ENCODE measurements at regions not wholly inside any gene's neighbourhood (a gene's known extent, or its start where the extent isn't known, plus 50 kb on each side); places are given as distances from the start of the nearest gene placed in this dataset.

- ATAC-seq (no peak), DNase-seq (no peak)
- Mint-ChIP-seq H3K27me3 (ENCODE audit: low read depth) (peaks cover 2% of the 10 kb centered on the region), H3K4me1 (ENCODE audit: low read depth) (no peaks in the 10 kb centered on the region), H3K4me3 (no peak overlapping the region), H3K9me3 (no peaks in the 10 kb centered on the region), H3K36me3 (ENCODE audit: insufficient read depth) (no peaks in the 10 kb centered on the region)
Observed at GRCh38 chr13:21831654-21832324, 160.9 kb downstream of the FGF9 start.

GRCh38 chr13:21833921-21834320 is 163.0 kb downstream of the FGF9 start:
- ATAC-seq = no peak

GRCh38 chr13:21834521-21834920 is 163.6 kb downstream of the FGF9 start:
- ATAC-seq (no peak), DNase-seq (no peak)
- Mint-ChIP-seq H3K9me3 (no peaks in the 10 kb centered on the region), H3K27me3 (ENCODE audit: low read depth) (peaks cover 5% of the 10 kb centered on the region), H3K4me1 (ENCODE audit: low read depth) (no peaks in the 10 kb centered on the region), H3K4me3 (no peak overlapping the region), H3K36me3 (ENCODE audit: insufficient read depth) (no peaks in the 10 kb centered on the region)

More at GRCh38 chr13:21833921-21834320, 163.0 kb downstream of the FGF9 start:
- peaks cover 2% of the 10 kb centered on the region for H3K27me3 Mint-ChIP-seq (ENCODE audit: low read depth)
- no peaks in the 10 kb centered on the region for H3K4me1 Mint-ChIP-seq (ENCODE audit: low read depth)
- H3K4me3 Mint-ChIP-seq = no peak overlapping the region
- no peaks in the 10 kb centered on the region for H3K36me3 Mint-ChIP-seq (ENCODE audit: insufficient read depth)
- no peak for DNase-seq
- H3K9me3 Mint-ChIP-seq = no peaks in the 10 kb centered on the region

GRCh38 chr13:21837288-21837687 is 166.4 kb downstream of the FGF9 start:
- no peak for DNase-seq
- Mint-ChIP-seq H3K9me3 (no peaks in the 10 kb centered on the region), H3K36me3 (ENCODE audit: insufficient read depth) (no peaks in the 10 kb centered on the region), H3K4me1 (ENCODE audit: low read depth) (no peaks in the 10 kb centered on the region), H3K27me3 (ENCODE audit: low read depth) (peaks cover 5% of the 10 kb centered on the region), H3K4me3 (no peak overlapping the region)
- no peak for ATAC-seq

- H3K27me3 Mint-ChIP-seq (ENCODE audit: low read depth) = peaks cover 5% of the 10 kb centered on the region
- H3K4me1 Mint-ChIP-seq (ENCODE audit: low read depth) = no peaks in the 10 kb centered on the region
Observed at GRCh38 chr13:21837841-21838551, 167.1 kb downstream of the FGF9 start.

GRCh38 chr13:21846605-21847004 is 175.7 kb downstream of the FGF9 start:
- H3K36me3 Mint-ChIP-seq (ENCODE audit: insufficient read depth) = no peaks in the 10 kb centered on the region
- DNase-seq (no peak), ATAC-seq (no peak)
- H3K9me3 Mint-ChIP-seq = no peaks in the 10 kb centered on the region
- H3K4me1 Mint-ChIP-seq (ENCODE audit: low read depth) = peaks cover 3% of the 10 kb centered on the region
- H3K27me3 Mint-ChIP-seq (ENCODE audit: low read depth) = peaks cover 2% of the 10 kb centered on the region
- H3K4me3 Mint-ChIP-seq = no peak overlapping the region

More at GRCh38 chr13:21837841-21838551, 167.1 kb downstream of the FGF9 start:
- H3K36me3 Mint-ChIP-seq (ENCODE audit: insufficient read depth) = no peaks in the 10 kb centered on the region
- DNase-seq = no peak
- H3K4me3 Mint-ChIP-seq = no peak overlapping the region
- H3K9me3 Mint-ChIP-seq = no peaks in the 10 kb centered on the region
- no peak for ATAC-seq

- H3K4me1 Mint-ChIP-seq (ENCODE audit: low read depth) = peaks cover 3% of the 10 kb centered on the region
- DNase-seq (no peak), ATAC-seq (peak; percentile 55 to 66)
- H3K9me3 Mint-ChIP-seq = no peaks in the 10 kb centered on the region
- H3K4me3 Mint-ChIP-seq = no peak overlapping the region
- H3K36me3 Mint-ChIP-seq (ENCODE audit: insufficient read depth) = no peaks in the 10 kb centered on the region
- peaks cover 2% of the 10 kb centered on the region for H3K27me3 Mint-ChIP-seq (ENCODE audit: low read depth)
Observed at GRCh38 chr13:21849323-21849722, 178.4 kb downstream of the FGF9 start.

GRCh38 chr13:21850013-21851006 is 179.4 kb downstream of the FGF9 start:
- ATAC-seq (no peak), DNase-seq (no peak)
- H3K27me3 Mint-ChIP-seq (ENCODE audit: low read depth) = peaks cover 2% of the 10 kb centered on the region
- no peaks in the 10 kb centered on the region for H3K9me3 Mint-ChIP-seq
- peaks cover 3% of the 10 kb centered on the region for H3K4me1 Mint-ChIP-seq (ENCODE audit: low read depth)
- H3K36me3 Mint-ChIP-seq (ENCODE audit: insufficient read depth) = no peaks in the 10 kb centered on the region
- H3K4me3 Mint-ChIP-seq = no peak overlapping the region

GRCh38 chr13:21852043-21852442 is 181.2 kb downstream of the FGF9 start:
- H3K4me3 Mint-ChIP-seq = no peak overlapping the region
- peaks cover 3% of the 10 kb centered on the region for H3K4me1 Mint-ChIP-seq (ENCODE audit: low read depth)
- no peaks in the 10 kb centered on the region for H3K36me3 Mint-ChIP-seq (ENCODE audit: insufficient read depth)
- ATAC-seq (no peak), DNase-seq (no peak)
- peaks cover under 1% of the 10 kb centered on the region for H3K27me3 Mint-ChIP-seq (ENCODE audit: low read depth)
- H3K9me3 Mint-ChIP-seq = no peaks in the 10 kb centered on the region

GRCh38 chr13:21853779-21854178 is 182.9 kb downstream of the FGF9 start:
- H3K4me3 Mint-ChIP-seq = no peak overlapping the region
- H3K9me3 Mint-ChIP-seq = no peaks in the 10 kb centered on the region
- no peak for DNase-seq
- no peaks in the 10 kb centered on the region for H3K27me3 Mint-ChIP-seq (ENCODE audit: low read depth)
- ATAC-seq = no peak
- peaks cover 3% of the 10 kb centered on the region for H3K4me1 Mint-ChIP-seq (ENCODE audit: low read depth)
- no peaks in the 10 kb centered on the region for H3K36me3 Mint-ChIP-seq (ENCODE audit: insufficient read depth)

- no peak for DNase-seq
- Mint-ChIP-seq H3K36me3 (ENCODE audit: insufficient read depth) (no peaks in the 10 kb centered on the region), H3K4me3 (no peak overlapping the region), H3K9me3 (peaks cover 5% of the 10 kb centered on the region), H3K4me1 (ENCODE audit: low read depth) (no peaks in the 10 kb centered on the region), H3K27me3 (ENCODE audit: low read depth) (no peaks in the 10 kb centered on the region)
- no peak for ATAC-seq
Observed at GRCh38 chr13:21868823-21869222, 197.9 kb downstream of the FGF9 start.

- Mint-ChIP-seq H3K27me3 (ENCODE audit: low read depth) (peaks cover 2% of the 10 kb centered on the region), H3K9me3 (no peaks in the 10 kb centered on the region), H3K4me3 (no peak overlapping the region), H3K36me3 (ENCODE audit: insufficient read depth) (no peaks in the 10 kb centered on the region), H3K4me1 (ENCODE audit: low read depth) (no peaks in the 10 kb centered on the region)
- DNase-seq (no peak), ATAC-seq (no peak)
Observed at GRCh38 chr13:21871382-21871781, 200.5 kb downstream of the FGF9 start.

GRCh38 chr13:21871919-21872318 is 201.0 kb downstream of the FGF9 start:
- Mint-ChIP-seq H3K36me3 (ENCODE audit: insufficient read depth) (no peaks in the 10 kb centered on the region), H3K4me3 (no peak overlapping the region), H3K27me3 (ENCODE audit: low read depth) (peaks cover 2% of the 10 kb centered on the region), H3K9me3 (no peaks in the 10 kb centered on the region), H3K4me1 (ENCODE audit: low read depth) (no peaks in the 10 kb centered on the region)
- ATAC-seq (no peak), DNase-seq (no peak)

GRCh38 chr13:21872795-21873194 is 201.9 kb downstream of the FGF9 start:
- no peaks in the 10 kb centered on the region for H3K36me3 Mint-ChIP-seq (ENCODE audit: insufficient read depth)
- ATAC-seq (no peak), DNase-seq (no peak)
- H3K9me3 Mint-ChIP-seq = no peaks in the 10 kb centered on the region
- H3K4me3 Mint-ChIP-seq = no peak overlapping the region
- peaks cover 2% of the 10 kb centered on the region for H3K27me3 Mint-ChIP-seq (ENCODE audit: low read depth)
- no peaks in the 10 kb centered on the region for H3K4me1 Mint-ChIP-seq (ENCODE audit: low read depth)
